ENCODE measurements at regions not wholly inside any gene's neighbourhood (a gene's known extent, or its start where the extent isn't known, plus 50 kb on each side); places are given as distances from the start of the nearest gene placed in this dataset.

DNA sequence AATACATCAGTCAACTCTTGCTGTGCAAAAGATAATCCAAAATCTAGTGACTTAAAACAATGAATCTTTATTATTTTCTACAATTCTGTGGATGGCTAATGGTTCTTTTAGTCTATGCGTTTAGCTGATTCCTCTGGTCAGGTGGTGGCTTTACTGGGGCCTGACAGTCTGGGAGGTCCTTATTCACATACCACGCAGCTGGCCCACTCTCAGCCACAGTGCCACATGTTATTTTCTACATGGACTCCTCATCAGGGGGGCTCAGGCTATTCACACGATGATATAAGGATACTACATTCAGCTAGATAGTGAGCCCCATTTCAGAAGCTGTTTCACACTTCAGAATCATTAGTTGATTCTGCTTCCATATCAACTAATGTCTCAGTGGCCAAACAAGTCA is 287.5 kb upstream of the MGAT4C start:
- no peak overlapping the region for H3K9ac ChIP-seq (ENCODE audit: extremely low read depth, insufficient read length, low read length)
- H3K56ac ChIP-seq (ENCODE audit: insufficient read length, low read depth, low read length): no peak overlapping the region
- no peak overlapping the region for H3K4me3 Mint-ChIP-seq
- no peak overlapping the region for H3K4me2 ChIP-seq (ENCODE audit: insufficient read depth, insufficient read length, low read length)
- H2BK20ac ChIP-seq (ENCODE audit: low read depth, low read length, poor library complexity, severe bottlenecking): no peak overlapping the region
- no peaks in the 10 kb centered on the region for H3K79me1 ChIP-seq (ENCODE audit: insufficient read depth, low read depth, low read length, poor library complexity, severe bottlenecking)
- H3K18ac ChIP-seq (ENCODE audit: insufficient read length, low read depth, low read length): no peak overlapping the region
- H3K4ac ChIP-seq (ENCODE audit: low read depth, low read length): no peak overlapping the region
- H3K27me3 Mint-ChIP-seq (ENCODE audit: low read depth): no peaks in the 10 kb centered on the region
- H4K20me1 ChIP-seq (ENCODE audit: control insufficient read depth, insufficient read depth, insufficient read length): no peaks in the 10 kb centered on the region
- H3K27me3 ChIP-seq (ENCODE audit: insufficient read depth, low read length): no peaks in the 10 kb centered on the region
- H2BK15ac ChIP-seq (ENCODE audit: low read depth, low read length): no peak overlapping the region
- H3K9me3 Mint-ChIP-seq: no peaks in the 10 kb centered on the region; a peak in 1 of 5 replicates
- no peak overlapping the region for H4K5ac ChIP-seq (ENCODE audit: insufficient read length, low read depth, low read length)
- no peak overlapping the region for H4K8ac ChIP-seq (replicated peaks; ENCODE audit: insufficient read length, low read depth, low read length)
- no peak overlapping the region for H2BK12ac ChIP-seq (ENCODE audit: insufficient read length, low read depth, low read length)
- no peak overlapping the region for H3K14ac ChIP-seq (ENCODE audit: insufficient read depth, low read length)
- no peak overlapping the region for H2AFZ ChIP-seq (ENCODE audit: low read length)
- no peak overlapping the region for H3K23ac ChIP-seq (ENCODE audit: insufficient read length, low read depth, low read length)
- TF ChIP-seq, protein P1, sequence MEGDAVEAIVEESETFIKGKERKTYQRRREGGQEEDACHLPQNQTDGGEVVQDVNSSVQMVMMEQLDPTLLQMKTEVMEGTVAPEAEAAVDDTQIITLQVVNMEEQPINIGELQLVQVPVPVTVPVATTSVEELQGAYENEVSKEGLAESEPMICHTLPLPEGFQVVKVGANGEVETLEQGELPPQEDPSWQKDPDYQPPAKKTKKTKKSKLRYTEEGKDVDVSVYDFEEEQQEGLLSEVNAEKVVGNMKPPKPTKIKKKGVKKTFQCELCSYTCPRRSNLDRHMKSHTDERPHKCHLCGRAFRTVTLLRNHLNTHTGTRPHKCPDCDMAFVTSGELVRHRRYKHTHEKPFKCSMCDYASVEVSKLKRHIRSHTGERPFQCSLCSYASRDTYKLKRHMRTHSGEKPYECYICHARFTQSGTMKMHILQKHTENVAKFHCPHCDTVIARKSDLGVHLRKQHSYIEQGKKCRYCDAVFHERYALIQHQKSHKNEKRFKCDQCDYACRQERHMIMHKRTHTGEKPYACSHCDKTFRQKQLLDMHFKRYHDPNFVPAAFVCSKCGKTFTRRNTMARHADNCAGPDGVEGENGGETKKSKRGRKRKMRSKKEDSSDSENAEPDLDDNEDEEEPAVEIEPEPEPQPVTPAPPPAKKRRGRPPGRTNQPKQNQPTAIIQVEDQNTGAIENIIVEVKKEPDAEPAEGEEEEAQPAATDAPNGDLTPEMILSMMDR (conservative IDR thresholded peaks at IDR 0.05): no peak
- H3K23me2 ChIP-seq (ENCODE audit: insufficient read length, low read depth, low read length, poor library complexity, severe bottlenecking): no peaks in the 10 kb centered on the region
- H4K91ac ChIP-seq (ENCODE audit: insufficient read length, low read depth, low read length): no peak overlapping the region
- no peak overlapping the region for H3K27ac ChIP-seq (ENCODE audit: insufficient read length, low read depth, low read length)
- H3K9me3 ChIP-seq (ENCODE audit: control insufficient read depth, low read depth, low read length): no peaks in the 10 kb centered on the region
- H3K36me3 Mint-ChIP-seq (ENCODE audit: insufficient read depth in 1 of 3, low read depth in 3 of 3): no peaks in the 10 kb centered on the region; a peak in 1 of 7 replicates
- no peak overlapping the region; a peak in 1 of 7 replicates for H3K27ac Mint-ChIP-seq
- H2BK120ac ChIP-seq (ENCODE audit: low read depth, low read length, poor library complexity, severe bottlenecking): no peak overlapping the region
- no CpG with 5 or more reads among the region's 3 CpGs for WGBS (ENCODE audit: extremely low coverage, insufficient read length, low lambda C conversion rate)
- H3K79me2 ChIP-seq (ENCODE audit: insufficient read depth, low read length): no peaks in the 10 kb centered on the region
- H2AK5ac ChIP-seq (ENCODE audit: insufficient read length, low read length): no peak overlapping the region
- no peak overlapping the region for H3T11ph ChIP-seq (ENCODE audit: low read length)
- no peak overlapping the region for H2BK5ac ChIP-seq (ENCODE audit: insufficient read length, low read length)
- no peak for DNase-seq
- H3K4me1 ChIP-seq (ENCODE audit: insufficient read depth, low read length): no peaks in the 10 kb centered on the region
- H3K4me1 Mint-ChIP-seq: no peaks in the 10 kb centered on the region
